Activated naive CD4-positive, alpha-beta T cell treated with anti-CD3 and anti-CD28 coated beads, Interleukin-2, amount 10 ng/mL, durations not matched to agents 7 days and 5 days (primary cell): ENCODE measurements at regions not wholly inside any gene's neighbourhood (a gene's known extent, or its start where the extent isn't known, plus 50 kb on each side); places are given as distances from the start of the nearest gene placed in this dataset.
A peak's percentile ranks its signal among the peaks of the same experiment; 100 is the strongest.

Experiments
- CTCF ChIA-PET: fragments of 350-600 bp; sonication (Branson Sonifier 250); formaldehyde crosslinking; loops from one replicate; lab custom pipeline; 2021; ENCODE audit warnings: antibody characterized with exemption; lab: Charles Lee
- DNase-seq: peaks from one replicate; pipeline ENCODE4 v3.0.0-alpha.2; 2020
- H3K27ac Mint-ChIP-seq: one replicate; pipeline ENCODE4 v1.8.0; 2021; ENCODE audit warnings: mild to moderate bottlenecking, moderate library complexity, mixed read lengths
- H3K27me3 Mint-ChIP-seq: one replicate; pipeline ENCODE4 v1.8.0; 2021; ENCODE audit warnings: mild to moderate bottlenecking, mixed read lengths
- H3K36me3 Mint-ChIP-seq: one replicate; pipeline ENCODE4 v1.8.0; 2021; ENCODE audit warnings: mixed read lengths
- H3K4me1 Mint-ChIP-seq: one replicate; pipeline ENCODE4 v1.8.0; 2021; ENCODE audit warnings: mixed read lengths
- H3K4me3 Mint-ChIP-seq: one replicate; pipeline ENCODE4 v1.8.0; 2021; ENCODE audit warnings: mild to moderate bottlenecking, moderate library complexity, mixed read lengths
- H3K9me3 Mint-ChIP-seq: one replicate; pipeline ENCODE4 v1.8.0; 2021; ENCODE audit warnings: mixed read lengths

- Mint-ChIP-seq H3K9me3 (no peaks in the 10 kb centered on the region), H3K27ac (peak overlapping the region; percentile 88), H3K4me1 (peaks cover 86% of the 10 kb centered on the region), H3K36me3 (peaks cover 9% of the 10 kb centered on the region), H3K4me3 (no peak overlapping the region), H3K27me3 (no peaks in the 10 kb centered on the region)
- CTCF ChIA-PET: interaction anchor here (1.0 to 2.8 kb wide), 6 partner anchors 12 to 328 kb away, joined by 3 to 14 read pairs (median 6); no protein-coding TSS in a partner anchor
- peak; percentile 83 for DNase-seq
Measured at GRCh38 chr4:108359130-108359985, 190.6 kb upstream of the LEF1 start.

- Mint-ChIP-seq H3K4me1 (peaks cover 77% of the 10 kb centered on the region), H3K9me3 (no peaks in the 10 kb centered on the region), H3K36me3 (peaks cover 10% of the 10 kb centered on the region), H3K27me3 (no peaks in the 10 kb centered on the region), H3K4me3 (peak overlapping the region; percentile 32), H3K27ac (peak overlapping the region; percentile 89)
- CTCF ChIA-PET: interaction anchor here (0.7 to 2.6 kb wide), 15 partner anchors 10 to 218 kb away, joined by 3 to 14 read pairs (median 3); no protein-coding TSS in a partner anchor
- DNase-seq: peak; percentile 44
Measured at GRCh38 chr4:108355902-108356535, 187.3 kb upstream of the LEF1 start.

GRCh38 chr4:108355186-108355901 is 186.6 kb upstream of the LEF1 start:
- Mint-ChIP-seq H3K36me3 (peaks cover 9% of the 10 kb centered on the region), H3K27me3 (no peaks in the 10 kb centered on the region), H3K27ac (peak overlapping the region; percentile 89), H3K4me3 (peak overlapping the region; percentile 32), H3K4me1 (peaks cover 71% of the 10 kb centered on the region), H3K9me3 (no peaks in the 10 kb centered on the region)
- DNase-seq: peak; percentile 53
- CTCF ChIA-PET: interaction anchor here (0.7 to 2.6 kb wide), 17 partner anchors 9 to 217 kb away, joined by 3 to 14 read pairs (median 3); no protein-coding TSS in a partner anchor

GRCh38 chr4:108352664-108353308 is 184.1 kb upstream of the LEF1 start:
- Mint-ChIP-seq H3K36me3 (peaks cover 13% of the 10 kb centered on the region), H3K9me3 (no peaks in the 10 kb centered on the region), H3K4me3 (no peak overlapping the region), H3K27me3 (no peaks in the 10 kb centered on the region), H3K4me1 (peaks cover 47% of the 10 kb centered on the region), H3K27ac (no peak overlapping the region)
- CTCF ChIA-PET: interaction anchor here (0.6 to 1.6 kb wide), 2 partner anchors 10 to 225 kb away, joined by 4 to 5 read pairs; no protein-coding TSS in a partner anchor
- no peak for DNase-seq

- Mint-ChIP-seq H3K9me3 (no peaks in the 10 kb centered on the region), H3K27ac (no peak overlapping the region), H3K4me3 (no peak overlapping the region), H3K4me1 (peaks cover 43% of the 10 kb centered on the region), H3K27me3 (no peaks in the 10 kb centered on the region), H3K36me3 (peaks cover 11% of the 10 kb centered on the region)
- no peak for DNase-seq
- CTCF ChIA-PET: interaction anchor here (0.6 to 1.6 kb wide), 2 partner anchors 9 to 228 kb away, joined by 3 to 5 read pairs; no protein-coding TSS in a partner anchor
Measured at GRCh38 chr4:108351791-108352190, 183.1 kb upstream of the LEF1 start.

GRCh38 chr4:108350332-108350731 is 181.6 kb upstream of the LEF1 start:
- Mint-ChIP-seq H3K27ac (no peak overlapping the region), H3K4me3 (no peak overlapping the region), H3K9me3 (no peaks in the 10 kb centered on the region), H3K4me1 (peaks cover 42% of the 10 kb centered on the region), H3K27me3 (no peaks in the 10 kb centered on the region), H3K36me3 (peaks cover 11% of the 10 kb centered on the region)
- DNase-seq: no peak
- CTCF ChIA-PET: no interaction called here

GRCh38 chr4:108346818-108347210 is 178.1 kb upstream of the LEF1 start:
- CTCF ChIA-PET: interaction anchor here (1.7 kb wide), 1 partner anchor 9 kb away, joined by 5 read pairs; no protein-coding TSS in a partner anchor
- no peaks in the 10 kb centered on the region for H3K9me3 Mint-ChIP-seq

GRCh38 chr4:108345862-108346817 is 177.4 kb upstream of the LEF1 start:
- Mint-ChIP-seq H3K27me3 (no peaks in the 10 kb centered on the region), H3K9me3 (no peaks in the 10 kb centered on the region), H3K4me1 (peaks cover 52% of the 10 kb centered on the region), H3K4me3 (no peak overlapping the region), H3K36me3 (peaks cover 15% of the 10 kb centered on the region), H3K27ac (no peak overlapping the region)
- CTCF ChIA-PET: interaction anchor here (0.7 to 1.7 kb wide), 4 partner anchors 9 to 173 kb away, joined by 3 to 5 read pairs (median 3); no protein-coding TSS in a partner anchor
- no peak for DNase-seq

More at GRCh38 chr4:108346818-108347210, 178.1 kb upstream of the LEF1 start:
- DNase-seq: no peak
- peaks cover 15% of the 10 kb centered on the region for H3K36me3 Mint-ChIP-seq
- no peak overlapping the region for H3K27ac Mint-ChIP-seq
- H3K27me3 Mint-ChIP-seq: no peaks in the 10 kb centered on the region
- H3K4me3 Mint-ChIP-seq: no peak overlapping the region
- peaks cover 46% of the 10 kb centered on the region for H3K4me1 Mint-ChIP-seq

GRCh38 chr4:108342325-108342970 is 173.7 kb upstream of the LEF1 start:
- Mint-ChIP-seq H3K27ac (peak overlapping the region; percentile 83), H3K36me3 (peaks cover 7% of the 10 kb centered on the region), H3K4me3 (peak overlapping the region; percentile 12), H3K27me3 (no peaks in the 10 kb centered on the region), H3K9me3 (no peaks in the 10 kb centered on the region), H3K4me1 (peaks cover 70% of the 10 kb centered on the region)
- CTCF ChIA-PET: interaction anchor here (0.7 to 2.7 kb wide), 5 partner anchors 10 to 322 kb away, joined by 3 to 14 read pairs (median 5); no protein-coding TSS in a partner anchor
- DNase-seq: peak; percentile 62

- CTCF ChIA-PET: interaction anchor here (1.0 kb wide), 1 partner anchor 18 kb away, joined by 3 read pairs; no protein-coding TSS in a partner anchor
- peaks cover 4% of the 10 kb centered on the region for H3K36me3 Mint-ChIP-seq
- DNase-seq: no peak
Measured at GRCh38 chr4:108337923-108338322, 169.2 kb upstream of the LEF1 start.

GRCh38 chr4:108336076-108336475 is 167.3 kb upstream of the LEF1 start:
- Mint-ChIP-seq H3K4me1 (peaks cover 18% of the 10 kb centered on the region), H3K27me3 (peaks cover 3% of the 10 kb centered on the region), H3K9me3 (no peaks in the 10 kb centered on the region), H3K27ac (no peak overlapping the region), H3K4me3 (no peak overlapping the region), H3K36me3 (no peaks in the 10 kb centered on the region)
- DNase-seq: no peak
- CTCF ChIA-PET: no interaction called here

More at GRCh38 chr4:108337923-108338322, 169.2 kb upstream of the LEF1 start:
- Mint-ChIP-seq H3K27me3 (peaks cover 3% of the 10 kb centered on the region), H3K9me3 (no peaks in the 10 kb centered on the region), H3K4me3 (no peak overlapping the region), H3K27ac (no peak overlapping the region), H3K4me1 (peaks cover 34% of the 10 kb centered on the region)

- H3K4me3 Mint-ChIP-seq: no peak overlapping the region
- DNase-seq: no peak
- H3K4me1 Mint-ChIP-seq: peaks cover 8% of the 10 kb centered on the region
- H3K36me3 Mint-ChIP-seq: no peaks in the 10 kb centered on the region
- peaks cover 3% of the 10 kb centered on the region for H3K27me3 Mint-ChIP-seq
- no peaks in the 10 kb centered on the region for H3K9me3 Mint-ChIP-seq
- no peak overlapping the region for H3K27ac Mint-ChIP-seq
- CTCF ChIA-PET: interaction anchor here (0.7 kb wide), 1 partner anchor 153 kb away, joined by 3 read pairs; no protein-coding TSS in a partner anchor
Measured at GRCh38 chr4:108335081-108335480, 166.3 kb upstream of the LEF1 start.
